Renal cortical epithelial cell (primary cell): ENCODE measurements at regions not wholly inside any gene's neighbourhood (a gene's known extent, or its start where the extent isn't known, plus 50 kb on each side); places are given as distances from the start of the nearest gene placed in this dataset.
"Not testable (repeated sequence)": the region's sequence is repeated elsewhere in the genome, so short reads cannot be mapped to it uniquely, and the experiment has no call there.

Source experiments
- DNase-seq: peaks from one replicate; pipeline ENCODE4 v3.0.0-alpha.2; 2011; ENCODE audit warnings: low read depth

DNA sequence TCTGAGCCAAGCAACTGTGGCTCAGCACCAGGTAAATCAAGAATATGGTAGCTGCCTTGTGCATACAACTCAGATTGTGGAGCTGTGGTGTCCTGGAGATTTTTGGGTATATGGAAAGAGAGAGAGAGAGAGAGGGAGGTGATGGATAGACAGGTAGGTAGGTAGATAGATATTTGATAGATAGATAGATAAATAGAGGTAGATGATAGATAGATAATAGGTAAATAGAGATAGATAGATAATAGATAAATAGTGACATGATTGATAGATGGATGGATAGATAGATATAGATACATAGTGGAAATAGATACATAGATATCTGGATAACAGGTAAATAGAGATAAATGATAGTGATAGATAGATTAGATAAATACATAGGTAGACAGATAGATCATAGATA, 206.3 kb downstream of the KLF6 start:
- no peak for DNase-seq

DNA sequence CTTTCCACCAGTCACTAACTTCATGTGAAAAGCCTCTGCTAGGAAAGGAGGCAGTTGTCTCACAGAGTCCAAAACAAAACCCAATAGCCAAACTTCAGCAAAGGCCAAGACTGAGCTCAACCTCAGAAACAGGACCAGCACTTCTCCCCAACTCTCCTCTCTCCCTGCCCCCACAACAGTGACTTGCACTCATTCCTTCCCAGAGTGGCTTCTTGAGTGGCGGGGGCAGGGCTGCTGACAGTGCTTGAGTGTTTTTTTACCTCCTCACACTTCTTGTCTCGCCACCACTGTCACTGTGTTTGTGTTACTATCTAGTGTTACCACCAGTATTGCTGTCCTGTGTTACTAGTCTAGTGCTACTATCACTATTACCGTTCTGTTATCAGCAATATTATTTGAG, 206.8 kb downstream of the KLF6 start:
- DNase-seq = no peak

DNA sequence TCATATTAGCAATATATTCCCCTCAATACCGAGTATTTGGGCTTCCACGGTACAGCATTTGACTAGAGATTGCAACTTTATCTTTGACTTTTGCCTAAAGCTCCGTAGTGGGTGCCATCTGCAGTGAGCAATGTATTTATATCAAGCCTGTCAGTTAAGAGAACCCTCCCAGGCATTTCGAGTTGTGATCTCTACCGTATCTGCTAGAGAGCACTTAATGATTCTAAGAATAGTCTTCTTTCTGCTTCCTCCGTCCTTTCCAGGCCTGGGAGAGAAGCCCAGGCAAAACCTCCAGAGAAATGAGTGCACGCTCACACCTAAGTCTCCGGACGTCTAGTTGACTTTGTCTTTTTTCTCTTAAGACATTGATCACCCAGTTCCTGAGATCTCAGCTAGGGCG, 210.6 kb downstream of the KLF6 start:
- no peak for DNase-seq

DNA sequence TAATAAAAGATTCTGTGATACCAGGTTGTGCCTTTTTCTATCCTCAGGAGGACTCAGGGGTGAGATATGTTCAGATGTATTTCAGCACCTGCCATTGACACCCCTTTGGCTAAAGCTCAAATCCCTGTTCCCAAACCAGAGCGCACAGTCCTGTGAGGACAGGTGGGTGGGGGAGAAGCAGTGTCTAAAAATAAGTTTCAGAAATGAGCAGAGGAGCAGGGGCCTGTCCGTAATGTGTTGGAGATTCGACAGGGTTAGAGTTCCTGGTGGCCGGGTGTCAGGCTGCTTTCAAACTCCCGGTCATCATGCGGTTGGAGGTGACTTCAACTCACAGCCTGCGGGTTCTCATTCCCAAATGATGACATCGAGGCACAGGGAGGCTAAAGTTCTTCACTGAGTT, 211.5 kb downstream of the KLF6 start:
- DNase-seq = no peak

DNA sequence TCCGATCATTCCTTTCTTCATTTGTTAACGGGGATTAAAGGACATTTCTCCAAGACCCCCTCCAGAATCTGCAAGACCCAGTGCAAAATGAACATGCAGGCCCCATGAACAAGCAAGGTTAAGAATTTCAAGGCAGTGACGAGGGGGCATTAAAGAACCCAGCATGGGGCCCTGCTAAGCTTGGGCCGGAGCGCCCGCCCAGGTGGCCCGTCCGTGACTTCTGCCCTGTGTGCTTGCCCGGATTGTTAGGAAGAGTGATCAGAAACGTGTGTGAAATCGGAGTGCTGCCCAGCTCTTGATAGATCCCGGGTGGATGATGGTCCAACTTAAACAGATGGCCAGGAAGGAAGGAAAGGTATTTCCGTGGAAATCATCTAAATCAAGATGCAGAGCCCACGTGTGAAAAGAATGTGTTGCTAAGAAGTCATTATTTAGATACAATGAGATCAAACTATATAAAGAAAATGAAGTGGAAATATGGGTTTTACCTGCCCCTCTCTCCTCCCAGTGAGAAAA, 213.6 kb downstream of the KLF6 start:
- DNase-seq = no peak

DNA sequence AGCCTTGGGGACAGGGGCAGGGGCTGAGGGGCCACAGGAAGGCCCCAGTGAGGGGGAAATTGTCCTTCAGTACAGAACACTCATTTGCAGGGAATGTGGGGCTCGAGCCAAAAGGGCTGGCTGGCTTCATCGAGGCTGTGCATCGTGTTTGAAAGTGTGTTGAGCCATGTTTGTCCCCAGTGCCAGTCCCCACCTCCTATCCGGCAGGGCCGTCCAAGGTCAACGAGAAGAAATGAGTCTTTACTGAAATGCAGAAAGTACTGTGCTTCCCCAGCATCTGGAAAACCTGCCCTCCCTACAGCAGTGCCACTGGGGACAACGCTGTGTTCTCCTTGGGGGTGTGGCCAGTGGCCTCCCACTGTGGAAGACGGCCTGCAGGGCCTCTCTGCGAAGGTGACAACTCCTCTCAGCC, 214.1 kb downstream of the KLF6 start:
- DNase-seq = no peak

DNA sequence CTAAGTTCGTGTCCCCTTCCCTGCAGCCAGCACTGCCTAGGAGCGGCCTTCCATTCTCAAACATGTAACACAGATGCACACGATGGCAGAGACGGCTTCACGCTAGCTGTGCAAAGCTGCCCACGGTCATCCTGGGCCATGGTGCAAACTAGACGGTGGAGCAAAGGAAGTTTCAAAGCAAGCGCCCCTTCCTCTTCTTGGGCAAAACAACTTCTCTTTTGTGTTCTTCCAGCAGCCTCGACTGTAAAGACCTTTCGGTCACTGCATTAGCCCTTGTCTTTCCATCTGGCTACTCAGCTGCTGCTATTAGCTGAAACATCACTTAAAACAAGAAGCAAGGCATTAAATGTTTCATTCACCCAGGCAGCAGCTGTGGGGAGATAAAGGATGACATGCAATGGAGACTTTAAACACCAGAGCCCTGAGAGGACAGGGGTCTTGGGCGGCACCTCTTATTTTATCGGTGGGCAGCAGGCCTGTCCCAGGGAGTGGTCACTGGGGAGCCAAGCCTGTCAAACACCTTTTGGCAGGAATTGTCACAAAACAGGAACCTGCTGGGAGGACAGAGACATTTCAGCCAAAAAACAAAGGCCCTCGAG, 214.8 kb downstream of the KLF6 start:
- DNase-seq = no peak

DNA sequence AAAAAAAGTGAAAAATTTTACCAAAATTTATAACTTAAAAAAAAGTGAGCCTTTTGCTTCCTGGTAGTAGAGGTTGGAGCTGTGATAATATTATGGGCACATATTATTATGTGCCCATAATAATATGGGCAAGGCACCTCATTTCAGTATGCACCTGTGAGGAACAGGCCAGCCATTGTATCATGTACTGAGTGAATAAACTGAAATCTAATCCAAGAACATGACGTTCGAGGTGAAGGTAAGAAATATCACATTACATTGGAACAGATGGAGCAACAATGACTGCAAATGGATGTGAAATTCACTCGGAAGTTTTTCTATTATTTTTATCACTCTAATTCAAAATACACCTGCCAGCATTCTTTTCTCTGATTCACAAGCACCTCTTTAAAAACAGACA, 216.0 kb downstream of the KLF6 start:
- no peak for DNase-seq

DNA sequence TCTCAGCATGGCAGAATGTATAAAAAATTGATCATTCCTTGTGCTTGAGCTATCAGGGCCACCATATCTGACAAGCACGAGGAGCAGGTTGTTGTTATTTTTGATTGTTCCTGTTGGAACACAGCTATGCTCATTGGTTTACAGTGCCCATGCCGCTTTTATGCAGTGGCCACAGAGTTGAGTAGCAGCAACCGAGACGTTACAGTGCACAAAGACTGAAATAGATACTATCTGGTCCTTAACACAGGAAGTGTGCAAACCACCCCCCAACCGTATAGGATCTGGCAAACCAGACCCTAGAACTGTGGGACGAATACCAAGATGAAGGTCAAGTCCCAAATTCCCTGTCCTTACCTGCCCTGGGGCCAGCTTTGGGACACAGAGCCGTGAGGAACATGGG, 216.6 kb downstream of the KLF6 start:
- no peak for DNase-seq

DNA sequence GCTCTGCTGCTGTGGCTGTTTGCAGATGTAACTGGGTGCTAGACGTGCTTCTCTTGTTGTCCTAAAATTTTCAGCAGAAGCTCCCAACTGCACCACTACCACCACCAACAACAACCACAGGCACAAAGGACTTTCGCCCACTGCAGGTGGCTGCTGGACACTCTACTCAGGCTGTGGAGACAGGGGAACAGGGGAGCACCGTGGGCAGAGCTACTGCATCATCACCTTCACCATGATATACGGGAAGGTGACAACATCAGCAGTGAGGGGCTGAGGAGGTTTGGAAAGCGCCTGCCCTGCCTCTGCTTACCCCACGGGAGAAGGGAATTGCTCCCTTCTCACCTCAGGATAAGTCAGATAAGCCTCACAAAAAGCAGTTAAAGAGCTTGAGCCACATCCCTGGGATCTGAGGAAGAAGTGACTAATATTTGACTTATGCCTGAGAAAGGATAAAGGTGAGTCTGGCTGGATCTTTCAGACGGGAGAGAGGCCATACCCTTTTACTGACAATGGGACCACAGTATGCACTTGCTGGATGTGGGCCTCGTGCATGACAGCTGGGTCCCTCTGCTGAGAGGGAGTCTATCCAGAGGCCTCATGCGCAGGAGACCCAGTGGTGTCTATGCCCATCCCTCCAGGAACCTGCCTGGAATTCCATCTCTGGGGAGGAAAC, 217.6 kb downstream of the KLF6 start:
- DNase-seq = no peak

DNA sequence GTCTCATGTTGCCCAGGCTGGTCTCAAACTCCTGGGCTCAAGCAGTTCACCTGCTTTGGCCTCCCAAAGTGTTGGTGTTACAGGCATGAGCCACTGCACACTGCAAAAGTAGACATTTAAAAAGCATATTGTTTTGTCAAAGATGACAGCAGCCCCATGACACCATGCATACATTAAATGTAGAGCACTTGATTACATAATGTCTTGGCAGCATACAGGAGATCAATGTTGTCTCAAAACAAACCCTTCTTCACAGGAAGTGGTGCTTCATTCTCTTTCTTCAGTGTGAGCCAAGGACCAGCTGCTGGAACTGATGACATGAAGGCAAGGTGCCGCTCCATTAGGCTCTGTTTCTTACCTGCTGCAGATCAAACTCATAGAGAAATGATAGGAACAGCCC, 218.4 kb downstream of the KLF6 start:
- DNase-seq = no peak

DNA sequence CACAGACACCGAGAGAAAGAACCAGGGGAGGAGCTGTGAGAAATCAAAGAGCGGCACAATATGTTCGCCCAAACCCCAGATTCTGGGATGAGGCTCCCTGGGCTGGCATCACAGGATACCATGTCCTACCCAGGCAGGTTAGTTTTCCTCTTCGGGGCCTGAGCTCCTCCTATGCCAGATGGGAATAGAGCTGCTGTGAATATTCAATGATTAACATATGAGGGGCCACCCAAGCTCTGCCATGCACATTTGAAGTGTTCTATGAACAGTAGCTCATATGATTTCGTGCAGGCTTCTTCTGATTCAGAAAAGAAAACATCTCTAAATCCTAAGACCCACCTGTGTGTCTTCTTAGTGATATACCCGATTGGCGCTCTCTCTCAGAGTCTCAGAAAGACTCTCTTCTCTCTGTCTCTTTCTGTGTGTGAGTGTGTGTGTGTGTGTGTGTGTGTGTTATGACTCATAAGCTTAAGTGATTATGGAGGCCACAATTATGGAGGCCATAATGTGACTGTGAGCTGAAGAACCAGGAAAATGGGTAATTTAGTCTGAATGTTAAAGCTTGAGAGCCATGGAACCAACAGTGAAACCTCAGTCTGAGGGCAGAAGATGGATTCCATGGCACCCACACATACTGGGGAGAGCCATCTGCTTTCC, 220.5 kb downstream of the KLF6 start:
- DNase-seq = no peak

DNA sequence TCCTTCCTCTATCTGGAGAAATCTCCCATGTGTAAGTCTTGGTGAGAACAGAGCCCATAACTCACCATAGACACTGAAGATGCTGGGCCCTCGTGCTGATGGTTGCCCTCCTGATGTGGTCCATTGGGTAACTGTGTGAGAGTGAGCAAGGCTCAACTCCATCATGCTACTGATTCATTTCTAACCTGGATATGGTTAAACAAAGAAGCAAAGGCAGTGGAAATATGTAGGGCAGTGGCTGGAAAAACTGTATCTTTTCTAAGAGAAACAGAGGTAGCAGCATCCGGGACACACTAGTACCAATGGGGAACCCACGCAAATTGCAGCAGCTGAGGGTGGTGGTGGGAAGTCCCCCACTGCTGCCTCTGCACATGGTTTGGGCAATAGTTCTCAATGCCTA, 221.7 kb downstream of the KLF6 start:
- DNase-seq = no peak

DNA sequence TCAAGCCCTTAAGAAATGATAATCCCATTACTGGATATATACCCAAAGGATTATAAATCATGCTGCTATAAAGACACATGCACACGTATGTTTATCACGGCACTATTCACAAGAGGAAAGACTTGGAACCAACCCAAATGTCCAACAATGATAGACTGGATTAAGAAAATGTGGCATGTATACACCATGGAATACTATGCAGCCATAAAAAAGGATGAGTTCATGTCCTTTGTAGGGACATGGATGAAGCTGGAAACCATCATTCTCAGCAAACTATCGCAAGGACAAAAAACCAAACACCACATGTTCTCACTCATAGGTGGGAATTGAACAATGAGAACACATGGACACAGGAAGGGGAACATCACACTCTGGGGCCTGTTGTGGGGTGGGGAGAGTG, 224.4 kb downstream of the KLF6 start:
- DNase-seq = not testable (repeated sequence)

DNA sequence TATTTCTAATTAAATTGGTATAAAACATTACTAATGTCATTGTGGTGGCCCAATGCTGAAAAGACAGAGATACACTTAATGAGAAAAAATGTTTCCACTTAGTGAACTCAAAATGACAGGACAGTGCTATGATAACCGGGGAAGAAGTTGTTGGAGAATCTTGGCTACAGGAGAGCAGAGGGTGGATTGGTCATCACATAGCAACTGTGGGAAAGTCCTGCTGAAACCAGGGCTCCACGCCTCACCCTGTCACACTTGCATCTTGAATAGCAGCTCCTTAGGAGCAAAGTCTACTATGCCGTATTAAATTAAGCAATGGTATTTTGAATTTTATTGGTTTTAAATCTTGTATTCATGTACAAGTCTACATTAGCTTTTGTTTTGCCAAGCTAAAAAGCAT, 225.5 kb downstream of the KLF6 start:
- DNase-seq = peak; percentile 11

DNA sequence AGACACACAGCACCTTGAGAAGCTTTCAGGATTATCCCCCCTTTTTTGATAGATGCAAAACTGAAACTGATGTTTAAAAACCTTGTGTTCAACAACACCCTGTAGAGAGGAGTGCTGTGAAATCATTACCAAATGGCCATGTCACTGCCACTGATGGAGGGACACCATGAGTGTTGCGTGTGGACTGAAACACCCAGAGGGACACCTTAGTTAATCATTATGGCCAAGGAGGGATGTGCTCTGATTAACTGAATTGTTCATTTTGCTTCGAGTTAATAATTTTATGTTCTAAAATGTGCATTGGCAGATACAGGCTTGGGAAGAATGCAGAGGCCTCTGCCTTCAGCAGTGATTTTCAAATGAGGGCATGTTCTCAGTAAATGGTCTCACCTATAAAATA, 226.0 kb downstream of the KLF6 start:
- no peak for DNase-seq

DNA sequence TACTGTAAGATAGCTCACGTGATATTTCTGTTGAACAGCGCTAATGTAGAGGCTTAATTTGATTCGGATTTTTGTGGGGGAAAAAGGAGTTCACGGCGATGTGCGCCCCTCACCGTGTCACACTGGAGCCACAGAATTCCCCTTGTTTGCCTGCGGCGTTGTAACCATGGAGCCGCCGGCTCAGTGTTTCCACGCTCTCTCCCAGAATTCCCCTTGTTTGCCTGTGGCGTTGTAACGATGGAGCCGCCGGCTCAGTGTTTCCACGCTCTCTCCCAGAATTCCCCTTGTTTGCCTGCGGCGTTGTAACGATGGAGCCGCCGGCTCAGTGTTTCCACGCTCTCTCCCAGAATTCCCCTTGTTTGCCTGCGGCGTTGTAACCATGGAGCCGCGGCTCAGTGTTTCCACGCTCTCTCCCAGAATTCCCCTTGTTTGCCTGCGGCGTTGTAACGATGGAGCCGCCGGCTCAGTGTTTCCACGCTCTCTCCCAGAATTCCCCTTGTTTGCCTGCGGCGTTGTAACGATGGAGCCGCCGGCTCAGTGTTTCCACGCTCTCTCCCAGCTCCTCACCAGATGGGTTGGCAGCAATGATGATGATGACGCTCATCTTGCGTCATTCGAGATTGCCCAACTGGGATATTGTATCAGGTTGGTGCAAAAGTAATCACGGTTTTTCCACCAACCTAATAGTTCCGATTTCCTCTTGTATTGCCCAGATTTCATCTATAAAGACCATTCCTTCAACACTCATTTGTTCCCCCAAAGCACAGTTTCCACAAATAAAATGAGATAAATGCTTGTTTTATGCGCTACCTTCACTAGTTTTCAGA, 228.6 kb downstream of the KLF6 start:
- DNase-seq = peak; percentile 31

DNA sequence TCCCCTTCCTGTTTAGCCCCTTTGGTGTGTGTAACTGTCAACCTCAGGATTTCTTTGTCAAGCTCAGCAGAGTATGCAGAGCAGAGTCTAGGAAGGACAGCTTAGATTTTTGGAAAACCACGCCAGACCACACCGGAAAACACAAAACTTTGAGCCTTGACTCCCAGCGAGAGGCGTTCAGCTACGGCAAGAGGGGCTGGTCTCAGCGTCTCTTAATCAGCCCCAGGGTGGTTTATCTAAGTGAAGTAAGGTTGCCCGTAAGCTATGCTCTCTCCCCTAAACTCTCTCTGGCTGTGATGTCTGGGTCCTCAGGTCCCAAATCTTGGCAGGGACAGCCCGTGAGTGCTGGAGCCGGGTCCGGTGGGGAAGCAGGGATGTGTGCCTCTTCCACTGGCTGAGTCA, 230.9 kb downstream of the KLF6 start:
- DNase-seq = no peak

DNA sequence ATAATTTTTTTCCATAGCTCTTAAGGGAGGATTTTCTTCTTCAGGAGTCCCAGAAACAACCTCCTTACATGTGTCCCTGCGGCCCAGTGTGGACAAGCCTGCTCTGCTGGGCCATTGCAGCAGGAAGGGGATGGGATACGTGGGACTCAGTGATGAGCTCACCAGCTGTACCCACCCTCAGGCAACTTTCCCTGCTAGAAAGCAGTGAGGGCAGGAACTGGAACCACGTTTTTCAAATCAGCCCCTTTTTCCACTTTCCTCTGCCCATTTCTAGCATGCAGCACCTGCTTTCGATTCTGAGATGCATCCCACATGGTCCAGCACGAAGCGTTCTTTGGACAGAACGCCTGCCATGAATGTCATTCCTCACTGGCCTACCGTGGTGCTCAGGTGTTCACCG, 232.7 kb downstream of the KLF6 start:
- no peak for DNase-seq

DNA sequence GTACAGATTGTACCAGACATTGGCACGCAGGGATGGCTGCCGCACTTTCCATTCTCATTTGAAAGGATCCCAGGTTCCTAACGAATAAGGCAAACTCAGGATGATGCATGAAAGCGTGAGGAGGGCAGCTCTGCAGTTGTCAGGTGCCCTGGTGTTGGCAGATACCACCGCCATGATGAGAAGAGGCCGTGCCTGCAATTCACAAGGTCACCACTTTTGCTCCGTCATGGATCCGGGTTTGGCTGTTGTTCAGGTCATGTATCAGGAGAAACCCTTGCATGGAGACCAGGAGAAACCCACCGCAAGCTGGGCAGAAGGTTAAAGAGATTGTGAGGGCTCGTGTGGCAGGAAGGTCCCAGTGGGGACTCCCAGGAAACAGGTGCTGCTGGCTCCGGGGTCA, 233.2 kb downstream of the KLF6 start:
- DNase-seq = no peak

DNA sequence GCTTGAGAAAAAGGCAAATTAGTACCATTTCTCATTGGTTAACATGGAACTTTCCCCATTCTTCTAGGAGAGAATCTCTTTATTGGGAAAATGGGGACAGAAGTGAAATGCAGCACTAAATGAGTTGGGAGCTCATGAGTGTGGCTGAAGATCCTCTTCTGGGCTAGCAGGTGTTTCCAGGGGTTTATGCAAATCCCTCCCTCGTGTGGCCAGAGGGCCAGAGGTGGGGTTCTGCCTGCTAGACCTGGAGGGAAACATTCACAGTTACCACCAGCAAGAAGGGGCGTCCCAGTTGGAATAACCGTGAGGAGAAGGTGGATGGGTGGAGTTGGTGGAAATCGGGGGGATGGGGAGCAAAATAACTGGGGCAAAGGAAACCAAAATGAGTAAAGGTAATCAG, 235.9 kb downstream of the KLF6 start:
- DNase-seq = no peak

DNA sequence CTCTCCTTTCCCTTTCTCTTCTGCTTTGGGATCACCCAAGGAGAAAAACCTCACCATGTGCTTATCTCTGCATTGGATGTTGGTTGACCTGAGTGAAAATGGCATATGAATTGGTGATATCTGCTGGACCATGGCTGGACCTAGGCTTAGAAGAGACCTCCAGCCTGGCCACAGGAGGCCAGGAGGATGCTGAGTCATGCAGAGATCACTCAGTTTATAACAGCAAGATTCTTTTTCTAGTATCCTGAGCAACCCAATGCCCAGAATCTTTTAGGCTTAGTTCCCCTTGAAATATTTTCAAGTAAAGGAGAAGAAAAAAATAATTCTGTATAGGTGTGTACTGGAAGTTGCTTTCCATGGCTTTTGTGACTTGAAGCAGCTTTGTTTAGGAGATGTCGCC, 236.3 kb downstream of the KLF6 start:
- peak; percentile 24 for DNase-seq

DNA sequence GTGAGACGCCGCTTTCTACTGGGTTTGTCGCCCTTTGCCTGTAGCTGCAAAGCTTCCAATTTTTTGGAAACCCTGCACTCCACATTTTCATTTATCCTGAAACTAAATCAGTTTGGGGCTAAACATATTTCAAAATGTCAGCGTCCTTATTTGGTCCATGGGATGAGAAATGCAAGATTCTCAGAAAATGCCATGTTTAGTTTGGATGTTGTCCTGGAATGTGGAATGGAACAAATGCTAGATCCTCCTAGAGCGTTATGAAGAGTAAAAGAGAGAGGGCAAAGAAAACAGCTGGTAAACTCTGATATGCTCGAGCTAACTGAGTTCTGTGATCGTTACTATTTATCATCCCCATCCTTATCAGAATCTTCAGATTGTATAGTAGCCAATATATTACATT, 236.9 kb downstream of the KLF6 start:
- DNase-seq = no peak
